Kidney epithelial cell (primary cell): ENCODE measurements at regions not wholly inside any gene's neighbourhood (a gene's known extent, or its start where the extent isn't known, plus 50 kb on each side); places are given as distances from the start of the nearest gene placed in this dataset.

ENCODE experiments used
- DNase-seq: peaks from one replicate; pipeline ENCODE4 v3.0.0-alpha.2; 2010; ENCODE audit warnings: low read depth
- H3K27me3 ChIP-seq: 2 replicates; pipeline ENCODE4 v1.6.0; 2011; ENCODE audit warnings: low read length; ENCODE audit not compliant: control insufficient read depth, insufficient read depth
- H3K36me3 ChIP-seq: 2 replicates; pipeline ENCODE4 v1.5.1; 2011; ENCODE audit warnings: low read length; ENCODE audit not compliant: control insufficient read depth, insufficient read depth
- H3K4me3 ChIP-seq: 2 replicates; pipeline ENCODE4 v1.5.1; 2011; ENCODE audit warnings: low read depth, mild to moderate bottlenecking, control low read depth, low read length
- TF ChIP-seq, protein P1 (sequence below): IDR thresholded peaks from 2 replicates; pipeline ENCODE4 v1.5.1; 2011; ENCODE audit warnings: mild to moderate bottlenecking, moderate library complexity, low read length, control low read depth, inconsistent platforms; ENCODE audit not compliant: insufficient read depth, poor library complexity, severe bottlenecking

DNA sequence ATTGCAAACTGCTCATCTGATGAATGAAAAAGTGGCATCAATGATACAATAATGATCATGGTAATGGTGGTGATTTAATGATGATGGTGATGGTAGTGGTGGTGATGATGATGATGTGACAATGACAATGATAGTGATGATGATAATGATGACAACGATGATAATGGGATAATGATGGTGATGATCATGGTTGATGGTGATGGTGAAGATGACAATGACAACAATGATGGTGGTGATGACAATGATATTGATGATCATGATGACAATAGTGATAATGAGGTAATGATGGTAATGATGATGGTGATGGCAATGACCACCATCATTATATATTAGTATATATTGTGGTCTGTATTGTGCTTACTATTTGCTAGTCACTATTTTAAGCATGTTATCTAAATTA is 474.3 kb downstream of the TBC1D22A start:
- TF ChIP-seq, protein P1, sequence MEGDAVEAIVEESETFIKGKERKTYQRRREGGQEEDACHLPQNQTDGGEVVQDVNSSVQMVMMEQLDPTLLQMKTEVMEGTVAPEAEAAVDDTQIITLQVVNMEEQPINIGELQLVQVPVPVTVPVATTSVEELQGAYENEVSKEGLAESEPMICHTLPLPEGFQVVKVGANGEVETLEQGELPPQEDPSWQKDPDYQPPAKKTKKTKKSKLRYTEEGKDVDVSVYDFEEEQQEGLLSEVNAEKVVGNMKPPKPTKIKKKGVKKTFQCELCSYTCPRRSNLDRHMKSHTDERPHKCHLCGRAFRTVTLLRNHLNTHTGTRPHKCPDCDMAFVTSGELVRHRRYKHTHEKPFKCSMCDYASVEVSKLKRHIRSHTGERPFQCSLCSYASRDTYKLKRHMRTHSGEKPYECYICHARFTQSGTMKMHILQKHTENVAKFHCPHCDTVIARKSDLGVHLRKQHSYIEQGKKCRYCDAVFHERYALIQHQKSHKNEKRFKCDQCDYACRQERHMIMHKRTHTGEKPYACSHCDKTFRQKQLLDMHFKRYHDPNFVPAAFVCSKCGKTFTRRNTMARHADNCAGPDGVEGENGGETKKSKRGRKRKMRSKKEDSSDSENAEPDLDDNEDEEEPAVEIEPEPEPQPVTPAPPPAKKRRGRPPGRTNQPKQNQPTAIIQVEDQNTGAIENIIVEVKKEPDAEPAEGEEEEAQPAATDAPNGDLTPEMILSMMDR, result no peak
- Histone ChIP-seq H3K4me3 (no peak overlapping the region), H3K27me3 (no peaks in the 10 kb centered on the region), H3K36me3 (no peaks in the 10 kb centered on the region)
- no peak for DNase-seq

- TF ChIP-seq, protein P1, result no peak
- no peaks in the 10 kb centered on the region for H3K36me3 ChIP-seq
- H3K4me3 ChIP-seq, result no peak overlapping the region
- no peak for DNase-seq
- no peaks in the 10 kb centered on the region for H3K27me3 ChIP-seq
Measured at GRCh38 chr22:47236161-47236560, 473.7 kb downstream of the TBC1D22A start.

DNA sequence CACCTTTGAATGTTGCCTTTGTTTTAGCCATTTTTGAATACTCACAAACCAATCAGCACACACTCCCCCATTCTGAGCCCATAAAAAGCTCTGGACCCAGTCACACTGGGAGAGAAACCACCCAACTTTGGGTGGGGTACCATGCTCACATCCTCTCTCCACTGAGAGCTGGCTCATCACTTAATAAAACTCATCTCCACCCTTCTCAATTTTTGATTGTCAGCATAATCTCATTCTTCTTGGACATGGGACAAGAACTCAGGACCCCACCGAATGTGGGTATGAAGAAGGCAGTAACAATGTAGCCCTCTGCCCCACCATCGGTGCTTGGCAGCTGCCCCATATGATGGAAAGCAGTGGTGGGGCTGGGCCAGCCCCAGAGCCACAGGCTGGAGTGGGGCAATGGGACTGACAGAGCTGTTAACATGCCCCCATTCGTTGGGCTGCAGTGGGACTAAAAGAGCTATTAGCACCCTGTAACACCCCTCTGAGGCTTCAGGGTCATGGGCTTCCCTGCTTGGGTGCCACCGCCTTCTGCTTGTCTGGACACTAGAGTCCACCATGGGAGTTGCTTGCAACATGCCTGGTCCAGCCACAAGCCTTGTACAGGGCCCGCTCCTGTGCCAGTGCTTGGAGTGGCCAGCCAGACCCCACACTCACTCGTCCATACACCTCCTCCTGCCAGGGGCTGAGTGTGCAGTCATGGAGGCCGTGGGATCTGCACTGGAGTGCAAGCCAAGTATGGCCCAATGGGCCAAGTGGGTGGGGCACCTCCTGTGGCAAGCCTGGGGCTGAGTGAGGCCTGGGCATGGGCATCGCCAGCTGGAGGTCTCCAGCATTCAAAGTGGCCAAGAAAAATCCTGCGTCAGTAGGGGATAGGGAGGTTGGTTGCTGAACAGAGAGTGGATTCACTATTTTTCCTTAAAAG is 471.1 kb downstream of the TBC1D22A start:
- TF ChIP-seq, protein P1, result no peak
- no peak for DNase-seq
- Histone ChIP-seq H3K27me3 (no peaks in the 10 kb centered on the region), H3K4me3 (no peak overlapping the region), H3K36me3 (no peaks in the 10 kb centered on the region)

- TF ChIP-seq, protein P1, result no peak
- DNase-seq, result no peak
- Histone ChIP-seq H3K36me3 (no peaks in the 10 kb centered on the region), H3K27me3 (no peaks in the 10 kb centered on the region), H3K4me3 (no peak overlapping the region)
Measured at GRCh38 chr22:47232753-47233152, 470.3 kb downstream of the TBC1D22A start.

- DNase-seq, result no peak
- Histone ChIP-seq H3K4me3 (no peak overlapping the region), H3K27me3 (no peaks in the 10 kb centered on the region)
Measured at GRCh38 chr22:47232197-47232596, 469.7 kb downstream of the TBC1D22A start.

More at GRCh38 chr22:47232197-47232596, 469.7 kb downstream of the TBC1D22A start:
- TF ChIP-seq, protein P1, result no peak
- H3K36me3 ChIP-seq, result no peaks in the 10 kb centered on the region
